ENCODE measurements at regions not wholly inside any gene's neighbourhood (a gene's known extent, or its start where the extent isn't known, plus 50 kb on each side); places are given as distances from the start of the nearest gene placed in this dataset.

GRCh38 chr18:78787751-78788150 lies 191.9 kb upstream of the SALL3 start:
- TF ChIP-seq ZNF274 (IDR thresholded peaks at IDR 0.05; ENCODE audit: low read depth, low read length), result no peak
- TF ChIP-seq SUZ12 (IDR thresholded peaks at IDR 0.05; ENCODE audit: extremely low read depth, insufficient read depth, insufficient read length), result no peak
- no peak for TF ChIP-seq YY1 (IDR thresholded peaks at IDR 0.05; ENCODE audit: insufficient read depth, insufficient read length)
